ENCODE measurements at regions not wholly inside any gene's neighbourhood (a gene's known extent, or its start where the extent isn't known, plus 50 kb on each side); places are given as distances from the start of the nearest gene placed in this dataset.

DNA sequence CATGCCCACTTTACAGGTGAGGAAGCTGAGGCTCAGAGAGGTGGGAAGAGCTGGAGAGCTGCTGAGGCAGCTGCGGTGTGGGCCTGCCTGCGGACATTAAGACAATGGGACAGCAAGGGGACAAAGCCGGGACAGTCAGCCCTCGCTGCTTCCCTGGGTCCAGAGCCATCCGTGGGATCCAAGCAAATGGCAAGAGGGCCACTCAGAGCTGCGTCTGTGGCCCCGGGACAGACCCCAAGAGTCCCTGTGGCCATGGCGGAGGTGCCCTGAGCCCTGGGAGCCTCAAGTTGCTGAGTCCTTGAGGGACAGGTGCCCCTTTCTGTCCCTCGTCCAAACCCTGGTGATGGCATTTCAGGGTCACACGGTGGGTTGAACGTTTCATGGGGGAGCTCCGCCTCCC, 191.9 kb downstream of the OLFM1 start:
- no peaks in the 10 kb centered on the region for H3K4me1 Mint-ChIP-seq
- TF ChIP-seq, protein P1, sequence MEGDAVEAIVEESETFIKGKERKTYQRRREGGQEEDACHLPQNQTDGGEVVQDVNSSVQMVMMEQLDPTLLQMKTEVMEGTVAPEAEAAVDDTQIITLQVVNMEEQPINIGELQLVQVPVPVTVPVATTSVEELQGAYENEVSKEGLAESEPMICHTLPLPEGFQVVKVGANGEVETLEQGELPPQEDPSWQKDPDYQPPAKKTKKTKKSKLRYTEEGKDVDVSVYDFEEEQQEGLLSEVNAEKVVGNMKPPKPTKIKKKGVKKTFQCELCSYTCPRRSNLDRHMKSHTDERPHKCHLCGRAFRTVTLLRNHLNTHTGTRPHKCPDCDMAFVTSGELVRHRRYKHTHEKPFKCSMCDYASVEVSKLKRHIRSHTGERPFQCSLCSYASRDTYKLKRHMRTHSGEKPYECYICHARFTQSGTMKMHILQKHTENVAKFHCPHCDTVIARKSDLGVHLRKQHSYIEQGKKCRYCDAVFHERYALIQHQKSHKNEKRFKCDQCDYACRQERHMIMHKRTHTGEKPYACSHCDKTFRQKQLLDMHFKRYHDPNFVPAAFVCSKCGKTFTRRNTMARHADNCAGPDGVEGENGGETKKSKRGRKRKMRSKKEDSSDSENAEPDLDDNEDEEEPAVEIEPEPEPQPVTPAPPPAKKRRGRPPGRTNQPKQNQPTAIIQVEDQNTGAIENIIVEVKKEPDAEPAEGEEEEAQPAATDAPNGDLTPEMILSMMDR (IDR thresholded peaks at IDR 0.05) = no peak
- no peak for TF ChIP-seq EZH2 (IDR thresholded peaks at IDR 0.05; ENCODE audit: borderline replicate concordance, insufficient read depth, low read depth, low read length, poor library complexity, severe bottlenecking)
- H3K27ac Mint-ChIP-seq = no peak overlapping the region
- ChIA-PET POLR2A (no interaction called here), CTCF (no interaction called here)
- H3K79me2 ChIP-seq (ENCODE audit: control insufficient read depth, insufficient read depth, low read length) = no peaks in the 10 kb centered on the region
- H3K4me3 Mint-ChIP-seq = no peak overlapping the region
- no peaks in the 10 kb centered on the region for H3K27me3 ChIP-seq (replicated peaks in 1 of 4; ENCODE audit: control extremely low read depth in 1 of 4, control insufficient read depth in 3 of 4, insufficient read depth in 4 of 4, low read length in 3 of 4)
- H3K27ac ChIP-seq (ENCODE audit: low read length in 2 of 2) = no peak overlapping the region
- intact Hi-C loops (cut with micrococcal nuclease) = no loop called here
- no peak for DNase-seq
- no peaks in the 10 kb centered on the region for H3K36me3 ChIP-seq (replicated peaks in 1 of 2; ENCODE audit: control extremely low read depth in 1 of 2, control insufficient read depth in 1 of 2, extremely low read depth in 1 of 2, insufficient read depth in 2 of 2, low read length in 1 of 2)
- no peak overlapping the region for H3K4me3 ChIP-seq (ENCODE audit: control extremely low read depth in 1 of 5, extremely low read depth in 1 of 5, insufficient read depth in 1 of 5, low read depth in 2 of 5, low read length in 4 of 5)
- no peaks in the 10 kb centered on the region for H3K4me1 ChIP-seq (ENCODE audit: control insufficient read depth in 2 of 2, insufficient read depth in 2 of 2, low read length in 2 of 2)
- H3K4me2 ChIP-seq (replicated peaks; ENCODE audit: low read depth, low read length, poor library complexity, severe bottlenecking) = no peak overlapping the region
- H2AFZ ChIP-seq (ENCODE audit: insufficient read depth, low read depth, low read length, poor library complexity, severe bottlenecking) = no peak overlapping the region
- H3K27me3 Mint-ChIP-seq = peaks cover 7% of the 10 kb centered on the region
- no peak for ATAC-seq (ENCODE audit: low read depth)
- WGBS (ENCODE audit: insufficient coverage) = 82% methylated on average over 12 of the region's 12 CpGs
- no peak overlapping the region for H3K9ac ChIP-seq (ENCODE audit: low read length)
- H3K9me3 ChIP-seq (ENCODE audit: control extremely low read depth in 1 of 3, control insufficient read depth in 2 of 3, insufficient read depth in 1 of 3, low read length in 2 of 3) = no peaks in the 10 kb centered on the region
- no peaks in the 10 kb centered on the region for H3K9me3 Mint-ChIP-seq (ENCODE audit: insufficient read depth)
- no peaks in the 10 kb centered on the region for H4K20me1 ChIP-seq (ENCODE audit: control insufficient read depth, insufficient read depth, low read length, poor library complexity, severe bottlenecking)

DNA sequence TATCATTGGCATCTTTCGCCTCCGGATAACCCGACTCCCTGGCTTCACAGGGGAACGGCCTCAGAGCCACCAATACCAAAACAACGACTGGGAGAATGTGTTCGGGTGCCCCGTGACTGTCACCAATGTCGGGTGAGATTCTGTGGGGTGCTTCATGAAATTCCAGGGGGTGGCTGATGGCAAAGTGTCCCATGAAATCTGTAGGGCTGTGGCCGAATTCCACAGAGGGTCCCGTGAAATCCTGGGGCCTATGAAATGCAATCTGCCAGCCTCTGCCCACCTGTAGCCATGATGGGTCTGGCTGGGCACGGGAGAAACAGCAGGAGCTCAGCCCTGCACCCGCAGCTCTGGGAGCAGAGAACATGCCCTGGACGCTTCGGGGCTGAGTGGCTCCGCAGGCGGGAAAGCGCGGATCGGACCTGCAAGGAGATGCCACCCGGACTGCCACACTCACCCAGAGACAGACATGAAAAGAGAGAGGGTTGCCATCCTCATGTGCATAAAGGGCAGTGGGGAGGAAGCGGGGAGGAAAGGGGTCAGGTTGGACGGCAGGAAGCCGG, 192.4 kb downstream of the OLFM1 start:
- H3K79me2 ChIP-seq (ENCODE audit: control insufficient read depth, insufficient read depth, low read length) = no peaks in the 10 kb centered on the region
- Mint-ChIP-seq H3K4me3 (no peak overlapping the region), H3K27ac (no peak overlapping the region), H3K9me3 (ENCODE audit: insufficient read depth) (no peaks in the 10 kb centered on the region), H3K4me1 (no peaks in the 10 kb centered on the region), H3K27me3 (peaks cover 7% of the 10 kb centered on the region)
- H3K27ac ChIP-seq (ENCODE audit: low read length in 2 of 2) = no peak overlapping the region
- no peaks in the 10 kb centered on the region for H3K36me3 ChIP-seq (replicated peaks in 1 of 2; ENCODE audit: control extremely low read depth in 1 of 2, control insufficient read depth in 1 of 2, extremely low read depth in 1 of 2, insufficient read depth in 2 of 2, low read length in 1 of 2)
- TF ChIP-seq, protein P1 (IDR thresholded peaks at IDR 0.05) = no peak
- TF ChIP-seq EZH2 (IDR thresholded peaks at IDR 0.05; ENCODE audit: borderline replicate concordance, insufficient read depth, low read depth, low read length, poor library complexity, severe bottlenecking) = no peak
- H3K9me3 ChIP-seq (ENCODE audit: control extremely low read depth in 1 of 3, control insufficient read depth in 2 of 3, insufficient read depth in 1 of 3, low read length in 2 of 3) = peaks cover 0 to 3% (median 0%) of the 10 kb centered on the region in 3 donors
- H3K27me3 ChIP-seq (replicated peaks in 1 of 4; ENCODE audit: control extremely low read depth in 1 of 4, control insufficient read depth in 3 of 4, insufficient read depth in 4 of 4, low read length in 3 of 4) = no peaks in the 10 kb centered on the region
- no peak for DNase-seq
- H2AFZ ChIP-seq (ENCODE audit: insufficient read depth, low read depth, low read length, poor library complexity, severe bottlenecking) = no peak overlapping the region
- H3K4me2 ChIP-seq (replicated peaks; ENCODE audit: low read depth, low read length, poor library complexity, severe bottlenecking) = no peak overlapping the region
- H3K4me1 ChIP-seq (ENCODE audit: control insufficient read depth in 2 of 2, insufficient read depth in 2 of 2, low read length in 2 of 2) = no peaks in the 10 kb centered on the region
- CTCF ChIA-PET = no interaction called here
- H3K4me3 ChIP-seq (ENCODE audit: control extremely low read depth in 1 of 5, extremely low read depth in 1 of 5, insufficient read depth in 1 of 5, low read depth in 2 of 5, low read length in 4 of 5) = no peak overlapping the region
- no peaks in the 10 kb centered on the region for H4K20me1 ChIP-seq (ENCODE audit: control insufficient read depth, insufficient read depth, low read length, poor library complexity, severe bottlenecking)
- POLR2A ChIA-PET = no interaction called here
- no peak for ATAC-seq (ENCODE audit: low read depth)
- 95% methylated on average over 14 of the region's 23 CpGs for WGBS (ENCODE audit: insufficient coverage)
- H3K9ac ChIP-seq (ENCODE audit: low read length) = no peak overlapping the region
- intact Hi-C loops (cut with micrococcal nuclease) = no loop called here
